WERI-Rb-1 (cell line): ENCODE measurements at regions not wholly inside any gene's neighbourhood (a gene's known extent, or its start where the extent isn't known, plus 50 kb on each side); places are given as distances from the start of the nearest gene placed in this dataset.

Experiments used
- DNase-seq: peaks from one replicate; pipeline ENCODE4 v3.0.0-alpha.2; 2020
- H3K27ac ChIP-seq: fragments of 250-450 bp; sonication (Bioruptor Pico); 2 replicates; pipeline ENCODE4 v1.5.1; 2020; ENCODE audit warnings: mild to moderate bottlenecking, moderate library complexity
- H3K27me3 ChIP-seq: fragments of 250-450 bp; sonication (Bioruptor Pico); 2 replicates; pipeline ENCODE4 v1.5.1; 2021; ENCODE audit warnings: mild to moderate bottlenecking, low read depth, moderate library complexity; ENCODE audit not compliant: insufficient read depth, severe bottlenecking
- H3K36me3 ChIP-seq: fragments of 250-450 bp; sonication (Bioruptor Pico); 2 replicates; pipeline ENCODE4 v1.5.1; 2020; ENCODE audit warnings: mild to moderate bottlenecking, moderate library complexity
- H3K4me3 ChIP-seq: 2 replicates; pipeline ENCODE4 v1.5.1; 2011; ENCODE audit warnings: low read depth, mild to moderate bottlenecking, control low read depth, low read length
- H3K9me3 ChIP-seq: fragments of 250-450 bp; sonication (Bioruptor Pico); 2 replicates; pipeline ENCODE4 v1.5.1; 2021; ENCODE audit warnings: mild to moderate bottlenecking, moderate library complexity; ENCODE audit not compliant: severe bottlenecking
- TF ChIP-seq, protein P1 (sequence below): IDR thresholded peaks from 2 replicates; pipeline ENCODE4 v1.5.1; 2011; ENCODE audit warnings: low read depth, mild to moderate bottlenecking, control low read depth, inconsistent platforms, low read length

DNA sequence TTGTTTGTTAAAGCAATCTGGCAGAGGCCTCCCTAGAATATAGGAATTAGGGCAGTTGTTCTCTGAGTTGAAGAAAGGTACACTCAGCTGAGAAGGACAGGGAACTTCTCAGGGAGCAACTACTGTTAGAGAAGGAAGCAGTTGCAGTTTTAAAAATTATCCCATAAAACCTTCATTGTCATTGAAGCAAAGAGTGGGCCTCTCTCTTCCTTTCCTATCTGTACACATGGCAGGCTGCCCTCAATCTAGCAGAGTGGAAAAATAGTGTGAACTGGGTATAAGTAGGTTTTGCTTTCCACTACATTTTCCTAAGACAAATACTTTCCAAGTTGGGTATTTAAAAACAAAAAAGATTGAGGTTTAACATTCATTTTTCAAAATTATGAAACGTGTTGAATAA is 236.7 kb upstream of the KLF14 start:
- Histone ChIP-seq H3K36me3 (no peaks in the 10 kb centered on the region), H3K9me3 (peaks cover 7% of the 10 kb centered on the region), H3K4me3 (no peak overlapping the region), H3K27ac (no peak overlapping the region), H3K27me3 (no peaks in the 10 kb centered on the region)
- DNase-seq, result no peak
- TF ChIP-seq, protein P1, sequence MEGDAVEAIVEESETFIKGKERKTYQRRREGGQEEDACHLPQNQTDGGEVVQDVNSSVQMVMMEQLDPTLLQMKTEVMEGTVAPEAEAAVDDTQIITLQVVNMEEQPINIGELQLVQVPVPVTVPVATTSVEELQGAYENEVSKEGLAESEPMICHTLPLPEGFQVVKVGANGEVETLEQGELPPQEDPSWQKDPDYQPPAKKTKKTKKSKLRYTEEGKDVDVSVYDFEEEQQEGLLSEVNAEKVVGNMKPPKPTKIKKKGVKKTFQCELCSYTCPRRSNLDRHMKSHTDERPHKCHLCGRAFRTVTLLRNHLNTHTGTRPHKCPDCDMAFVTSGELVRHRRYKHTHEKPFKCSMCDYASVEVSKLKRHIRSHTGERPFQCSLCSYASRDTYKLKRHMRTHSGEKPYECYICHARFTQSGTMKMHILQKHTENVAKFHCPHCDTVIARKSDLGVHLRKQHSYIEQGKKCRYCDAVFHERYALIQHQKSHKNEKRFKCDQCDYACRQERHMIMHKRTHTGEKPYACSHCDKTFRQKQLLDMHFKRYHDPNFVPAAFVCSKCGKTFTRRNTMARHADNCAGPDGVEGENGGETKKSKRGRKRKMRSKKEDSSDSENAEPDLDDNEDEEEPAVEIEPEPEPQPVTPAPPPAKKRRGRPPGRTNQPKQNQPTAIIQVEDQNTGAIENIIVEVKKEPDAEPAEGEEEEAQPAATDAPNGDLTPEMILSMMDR, result no peak

GRCh38 chr7:130971297-130971696 is 237.3 kb upstream of the KLF14 start:
- Histone ChIP-seq H3K27ac (no peak overlapping the region), H3K4me3 (no peak overlapping the region)
- TF ChIP-seq, protein P1, result no peak

DNA sequence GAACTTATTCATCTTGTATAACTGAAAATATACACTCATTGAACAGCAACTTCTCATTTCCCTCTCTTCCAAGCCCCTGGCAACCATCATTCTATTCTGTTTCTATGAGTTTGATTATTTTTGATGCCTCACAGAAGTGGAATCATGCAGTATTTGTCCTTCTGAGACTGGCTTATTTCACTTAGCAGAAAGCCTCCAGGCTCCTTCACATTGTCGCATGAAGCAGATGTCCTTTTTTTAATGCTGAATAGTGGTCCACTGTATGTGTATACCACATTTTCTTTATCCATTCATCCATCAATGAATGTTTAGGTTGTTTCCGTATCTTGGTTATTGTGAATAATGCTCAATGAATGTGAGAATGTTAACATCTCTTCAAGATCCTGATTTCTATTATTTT is 238.2 kb upstream of the KLF14 start:
- H3K36me3 ChIP-seq, result no peaks in the 10 kb centered on the region
- no peak overlapping the region for H3K4me3 ChIP-seq
- no peak overlapping the region for H3K27ac ChIP-seq
- DNase-seq, result no peak
- H3K9me3 ChIP-seq, result peaks cover 7% of the 10 kb centered on the region
- no peaks in the 10 kb centered on the region for H3K27me3 ChIP-seq
- TF ChIP-seq, protein P1, result no peak

More at GRCh38 chr7:130971297-130971696, 237.3 kb upstream of the KLF14 start:
- no peaks in the 10 kb centered on the region for H3K27me3 ChIP-seq
- DNase-seq, result no peak
- H3K9me3 ChIP-seq, result peaks cover 7% of the 10 kb centered on the region
- no peaks in the 10 kb centered on the region for H3K36me3 ChIP-seq

DNA sequence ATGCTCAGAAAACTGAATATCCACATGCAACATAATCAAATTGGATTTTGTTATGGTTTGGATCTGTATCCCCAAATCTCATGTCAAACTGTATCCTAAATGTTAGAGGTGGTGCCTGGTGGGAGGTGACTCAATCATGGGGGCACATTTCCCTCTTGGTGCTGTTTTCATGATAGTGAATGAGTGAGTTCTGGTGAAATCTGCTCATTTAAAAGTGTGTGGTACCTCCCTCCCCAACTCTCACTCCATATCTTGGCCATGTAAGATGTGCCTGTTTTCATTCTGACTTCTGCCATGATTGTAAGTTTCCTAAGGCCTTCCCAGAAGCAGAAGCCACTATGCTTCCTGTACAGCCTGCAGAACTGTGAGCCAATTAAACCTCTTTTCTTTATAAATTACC is 239.6 kb upstream of the KLF14 start:
- TF ChIP-seq, protein P1, result no peak
- H3K27ac ChIP-seq, result no peak overlapping the region
- no peak overlapping the region for H3K4me3 ChIP-seq
- no peaks in the 10 kb centered on the region for H3K27me3 ChIP-seq
- H3K36me3 ChIP-seq, result no peaks in the 10 kb centered on the region
- no peak for DNase-seq
- peaks cover 7% of the 10 kb centered on the region for H3K9me3 ChIP-seq

GRCh38 chr7:130974169-130974568 is 240.2 kb upstream of the KLF14 start:
- Histone ChIP-seq H3K36me3 (no peaks in the 10 kb centered on the region), H3K27me3 (no peaks in the 10 kb centered on the region), H3K9me3 (peaks cover 7% of the 10 kb centered on the region), H3K4me3 (no peak overlapping the region), H3K27ac (no peak overlapping the region)
- no peak for DNase-seq
- TF ChIP-seq, protein P1, result no peak

GRCh38 chr7:130974794-130975193 is 240.8 kb upstream of the KLF14 start:
- no peaks in the 10 kb centered on the region for H3K36me3 ChIP-seq
- TF ChIP-seq, protein P1, result no peak
- H3K9me3 ChIP-seq, result peaks cover 7% of the 10 kb centered on the region
- no peak overlapping the region for H3K27ac ChIP-seq
- DNase-seq, result no peak
- H3K27me3 ChIP-seq, result no peaks in the 10 kb centered on the region
- no peak overlapping the region for H3K4me3 ChIP-seq
